ENCODE measurements at regions not wholly inside any gene's neighbourhood (a gene's known extent, or its start where the extent isn't known, plus 50 kb on each side); places are given as distances from the start of the nearest gene placed in this dataset.

- DNase-seq = no peak
- no peaks in the 10 kb centered on the region for H3K27me3 ChIP-seq
- no peak overlapping the region for H3K4me3 ChIP-seq
- H3K9me3 ChIP-seq = peaks cover 2% of the 10 kb centered on the region; the same call in 1 of the 2 replicates
- no peaks in the 10 kb centered on the region for H3K36me3 ChIP-seq
Measured at GRCh38 chr16:51896013-51896412, 650.9 kb downstream of the TOX3 start.

- Histone ChIP-seq H3K4me3 (no peak overlapping the region), H3K36me3 (no peaks in the 10 kb centered on the region), H3K9me3 (peaks cover 2% of the 10 kb centered on the region; the same call in 1 of the 2 replicates), H3K27me3 (no peaks in the 10 kb centered on the region)
- no peak for DNase-seq
Measured at GRCh38 chr16:51892293-51893007, 654.5 kb downstream of the TOX3 start.

GRCh38 chr16:51888534-51888933 lies 658.4 kb downstream of the TOX3 start:
- no peak overlapping the region for H3K4me3 ChIP-seq
- DNase-seq = no peak
- no peaks in the 10 kb centered on the region for H3K27me3 ChIP-seq
- no peaks in the 10 kb centered on the region for H3K36me3 ChIP-seq
- no peaks in the 10 kb centered on the region for H3K9me3 ChIP-seq

GRCh38 chr16:51888016-51888415 lies 658.9 kb downstream of the TOX3 start:
- DNase-seq = no peak

GRCh38 chr16:51886456-51886855 lies 660.5 kb downstream of the TOX3 start:
- Histone ChIP-seq H3K9me3 (no peaks in the 10 kb centered on the region), H3K36me3 (no peaks in the 10 kb centered on the region), H3K4me3 (no peak overlapping the region), H3K27me3 (no peaks in the 10 kb centered on the region)
- no peak for DNase-seq

More at GRCh38 chr16:51888016-51888415, 658.9 kb downstream of the TOX3 start:
- H3K4me3 ChIP-seq = no peak overlapping the region
- H3K36me3 ChIP-seq = no peaks in the 10 kb centered on the region
- no peaks in the 10 kb centered on the region for H3K27me3 ChIP-seq
- H3K9me3 ChIP-seq = no peaks in the 10 kb centered on the region

DNA sequence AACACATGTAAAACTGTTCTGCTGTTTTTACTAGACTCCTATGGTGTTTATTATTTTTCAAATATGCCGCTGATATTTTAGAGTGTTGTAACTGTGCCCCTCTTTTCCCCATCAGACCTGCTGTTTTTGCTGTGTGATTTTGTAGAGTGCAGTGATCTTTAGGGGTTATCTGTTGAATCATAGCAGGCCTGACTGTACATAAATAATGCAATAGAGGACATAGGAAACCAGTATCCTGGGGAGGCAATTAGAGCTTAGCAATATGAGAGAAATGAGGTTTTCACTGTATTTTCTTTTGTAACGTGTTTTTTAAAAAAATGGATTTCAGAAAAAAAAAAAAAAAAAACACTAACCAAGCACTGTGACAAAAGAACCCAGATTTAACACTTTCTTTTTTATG lies 662.2 kb downstream of the TOX3 start:
- no peak for DNase-seq
- Histone ChIP-seq H3K36me3 (no peaks in the 10 kb centered on the region), H3K4me3 (no peak overlapping the region), H3K27me3 (no peaks in the 10 kb centered on the region), H3K9me3 (no peaks in the 10 kb centered on the region)

DNA sequence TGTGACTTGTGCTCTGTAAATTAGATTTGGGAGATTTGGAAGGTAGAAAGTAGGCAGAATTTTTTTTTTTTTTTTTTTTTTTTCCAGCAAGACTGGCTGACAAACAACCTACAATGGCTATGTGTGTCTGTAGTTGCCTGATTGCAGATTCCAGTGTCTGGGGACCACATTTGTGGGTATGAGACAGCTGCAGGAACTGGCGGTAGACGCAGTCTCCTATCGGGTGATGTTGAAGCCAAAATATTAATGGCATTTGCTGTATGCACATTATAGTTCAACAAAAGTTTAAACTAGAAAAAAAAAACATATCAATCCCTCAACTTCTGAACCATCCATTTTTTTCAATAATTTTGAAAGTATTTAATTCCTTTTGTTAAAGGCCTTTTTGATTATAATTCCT lies 665.2 kb downstream of the TOX3 start:
- Histone ChIP-seq H3K4me3 (no peak overlapping the region), H3K9me3 (no peaks in the 10 kb centered on the region), H3K27me3 (no peaks in the 10 kb centered on the region), H3K36me3 (no peaks in the 10 kb centered on the region)
- no peak for DNase-seq

- Histone ChIP-seq H3K27me3 (no peaks in the 10 kb centered on the region), H3K36me3 (no peaks in the 10 kb centered on the region), H3K4me3 (no peak overlapping the region), H3K9me3 (no peaks in the 10 kb centered on the region)
- peak; percentile 56 for DNase-seq
Measured at GRCh38 chr16:51880776-51881175, 666.2 kb downstream of the TOX3 start.

GRCh38 chr16:51877686-51878085 lies 669.3 kb downstream of the TOX3 start:
- Histone ChIP-seq H3K4me3 (no peak overlapping the region), H3K36me3 (no peaks in the 10 kb centered on the region), H3K27me3 (no peaks in the 10 kb centered on the region), H3K9me3 (no peaks in the 10 kb centered on the region)
- DNase-seq = no peak

- no peaks in the 10 kb centered on the region for H3K27me3 ChIP-seq
Measured at GRCh38 chr16:51876934-51877333, 670.0 kb downstream of the TOX3 start.

DNA sequence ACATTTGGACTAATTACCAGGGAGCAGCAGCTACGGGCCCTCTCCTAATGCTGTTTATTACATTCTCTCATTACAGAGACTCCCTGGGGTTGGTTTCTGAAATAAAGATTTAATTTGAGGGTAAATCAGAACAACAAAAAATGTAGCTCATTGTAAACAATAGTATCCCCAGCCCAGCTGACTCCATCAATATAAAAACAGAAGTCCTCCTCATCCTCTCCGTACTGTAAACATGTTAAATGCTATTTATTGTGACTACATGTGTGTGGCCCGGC lies 670.4 kb downstream of the TOX3 start:
- no peak overlapping the region for H3K4me3 ChIP-seq
- no peaks in the 10 kb centered on the region for H3K27me3 ChIP-seq
- no peaks in the 10 kb centered on the region for H3K36me3 ChIP-seq
- DNase-seq = no peak
- no peaks in the 10 kb centered on the region for H3K9me3 ChIP-seq

More at GRCh38 chr16:51876934-51877333, 670.0 kb downstream of the TOX3 start:
- peak; percentile 76 for DNase-seq
- no peaks in the 10 kb centered on the region for H3K9me3 ChIP-seq
- H3K36me3 ChIP-seq = no peaks in the 10 kb centered on the region
- no peak overlapping the region for H3K4me3 ChIP-seq

DNA sequence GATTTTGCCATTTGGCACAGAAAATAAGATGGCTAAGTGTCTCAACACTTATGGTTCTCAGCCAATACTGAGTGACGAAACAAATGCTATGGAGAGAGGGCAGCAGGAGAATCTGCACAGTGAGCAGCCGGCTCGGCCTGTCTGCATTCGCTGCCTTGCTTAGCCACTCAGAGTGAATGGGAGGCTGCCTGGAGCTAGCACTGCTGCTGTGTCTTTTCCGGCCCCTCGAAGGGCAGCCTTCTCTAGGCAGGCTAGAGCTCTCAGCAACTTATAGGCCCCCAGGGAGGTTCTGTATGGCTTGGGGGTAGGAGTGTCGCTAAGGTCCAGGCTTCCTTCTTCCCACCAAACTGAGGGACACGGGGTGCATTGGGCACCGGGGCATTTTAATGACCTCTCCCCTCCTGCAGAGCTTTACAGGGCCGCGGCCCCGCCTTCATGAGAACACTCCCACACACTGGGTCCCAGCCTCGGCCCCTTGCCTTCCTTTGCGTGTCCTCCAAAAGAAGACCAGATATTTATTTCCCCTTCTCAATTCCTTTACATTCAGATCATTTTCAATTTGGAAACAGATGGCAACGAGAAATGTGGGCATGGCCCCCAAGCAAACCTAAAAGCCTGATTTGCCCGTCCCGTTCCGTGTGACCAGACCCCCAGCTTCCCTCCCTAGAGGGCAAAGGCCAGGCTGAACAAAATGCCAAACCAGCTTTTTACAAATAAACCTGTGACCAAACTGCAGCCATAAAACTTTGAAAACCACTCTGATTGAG lies 670.9 kb downstream of the TOX3 start:
- Histone ChIP-seq H3K4me3 (no peak overlapping the region), H3K36me3 (no peaks in the 10 kb centered on the region), H3K27me3 (no peaks in the 10 kb centered on the region), H3K9me3 (no peaks in the 10 kb centered on the region)
- DNase-seq = no peak

DNA sequence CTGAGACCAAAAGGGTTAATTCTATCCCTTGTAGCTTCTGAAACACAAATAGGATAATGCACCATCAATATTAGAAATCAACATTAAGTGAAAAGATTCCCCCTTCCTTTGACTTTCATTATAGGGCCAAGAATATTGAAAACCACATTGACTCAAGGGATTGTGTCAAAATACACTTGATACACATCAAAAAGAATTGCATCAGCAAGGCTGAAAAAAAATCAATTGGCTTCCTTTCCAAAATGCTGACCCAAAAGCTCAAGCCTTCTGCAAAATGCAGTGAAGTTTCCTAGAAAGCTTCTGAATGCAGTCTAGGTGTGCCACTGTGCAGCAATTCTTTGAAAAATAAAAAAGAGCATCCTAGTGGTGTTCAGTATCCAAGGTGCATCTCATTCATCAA lies 674.4 kb downstream of the TOX3 start:
- no peak for DNase-seq
- Histone ChIP-seq H3K9me3 (no peaks in the 10 kb centered on the region), H3K36me3 (no peaks in the 10 kb centered on the region), H3K27me3 (no peaks in the 10 kb centered on the region), H3K4me3 (no peak overlapping the region)

DNA sequence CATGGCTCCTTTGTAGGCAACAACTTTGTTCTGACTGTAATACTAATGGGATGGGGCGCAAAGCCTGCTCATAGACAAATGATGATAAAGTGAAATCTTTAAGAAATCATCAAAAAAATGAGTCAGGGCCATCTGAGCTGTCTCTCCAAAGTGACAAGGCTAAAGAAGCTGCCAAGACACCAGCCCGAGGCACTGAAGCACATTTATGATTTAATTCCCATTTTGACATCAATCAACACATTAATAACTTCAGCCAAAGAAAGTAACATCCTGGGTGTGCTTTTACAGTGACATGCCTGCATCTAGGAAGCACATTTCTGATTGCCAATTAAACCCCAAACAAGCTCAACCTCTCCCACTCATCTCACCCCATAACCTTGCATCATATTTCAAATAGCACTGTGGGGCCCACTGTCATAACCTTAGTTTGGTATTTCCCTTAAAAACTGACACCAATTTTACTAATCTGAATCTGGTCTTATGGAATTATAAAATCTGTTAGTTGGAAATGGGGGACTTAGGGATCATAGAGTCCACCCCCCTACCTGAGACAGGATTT lies 676.6 kb downstream of the TOX3 start:
- DNase-seq = no peak
- Histone ChIP-seq H3K36me3 (no peaks in the 10 kb centered on the region), H3K4me3 (no peak overlapping the region), H3K27me3 (no peaks in the 10 kb centered on the region), H3K9me3 (no peaks in the 10 kb centered on the region)

GRCh38 chr16:51869176-51869575 lies 677.8 kb downstream of the TOX3 start:
- no peaks in the 10 kb centered on the region for H3K9me3 ChIP-seq
- H3K27me3 ChIP-seq = no peaks in the 10 kb centered on the region
- no peak overlapping the region for H3K4me3 ChIP-seq
- DNase-seq = no peak
- H3K36me3 ChIP-seq = no peaks in the 10 kb centered on the region

GRCh38 chr16:51868631-51869030 lies 678.3 kb downstream of the TOX3 start:
- Histone ChIP-seq H3K9me3 (no peaks in the 10 kb centered on the region), H3K27me3 (no peaks in the 10 kb centered on the region), H3K4me3 (no peak overlapping the region), H3K36me3 (no peaks in the 10 kb centered on the region)
- no peak for DNase-seq

- no peaks in the 10 kb centered on the region for H3K9me3 ChIP-seq
- no peaks in the 10 kb centered on the region for H3K27me3 ChIP-seq
- no peaks in the 10 kb centered on the region for H3K36me3 ChIP-seq
- no peak overlapping the region for H3K4me3 ChIP-seq
- no peak for DNase-seq
Measured at GRCh38 chr16:51867386-51868065, 679.4 kb downstream of the TOX3 start.
